K562 (cell line): ENCODE measurements at regions not wholly inside any gene's neighbourhood (a gene's known extent, or its start where the extent isn't known, plus 50 kb on each side); places are given as distances from the start of the nearest gene placed in this dataset.

Experiments used
- MAZ ChIP-seq, 2 experiments: fragments of 450-650 bp in 1 of 2; sonication (generic) in 1 of 2; formaldehyde crosslinking; IDR thresholded peaks in 1 of 2; conservative IDR thresholded peaks in 1 of 2; 2 replicates each; pipeline versions ENCODE4 v1.4.0 to v1.5.0; 2020; ENCODE audit warnings: mild to moderate bottlenecking in 1 of 2, missing genetic modification reagents in 1 of 2
- MXI1 ChIP-seq: IDR thresholded peaks from 2 replicates; pipeline ENCODE4 v1.6.1; 2011; ENCODE audit warnings: low read depth, mild to moderate bottlenecking, improper control_type of control experiment, low read length
- MYC ChIP-seq, 2 experiments: fragments of 250-450 bp in 1 of 2; sonication (Bioruptor Pico) in 1 of 2; IDR thresholded peaks; 2 replicates each; pipeline versions ENCODE4 v1.5.1 to v1.6.1; 2012 to 2021; ENCODE audit warnings: low read depth in 2 of 2, borderline replicate concordance in 1 of 2, improper control_type of control experiment in 1 of 2, low read length in 1 of 2, mild to moderate bottlenecking in 1 of 2, moderate library complexity in 1 of 2
- TCF7 ChIP-seq: sonication (generic); IDR thresholded peaks from 2 replicates; pipeline ENCODE4 v1.6.1; 2016; ENCODE audit warnings: antibody characterized with exemption, borderline replicate concordance
- TRIM28 ChIP-seq: fragments of 450-650 bp; IDR thresholded peaks from 2 replicates; pipeline ENCODE4 v1.6.1; 2017
- ZNF24 ChIP-seq: fragments of 450-650 bp; IDR thresholded peaks from 2 replicates; pipeline ENCODE4 v1.6.1; 2016
- TF ChIP-seq, protein P1 (sequence below), 3 experiments: IDR thresholded peaks in 2 of 3; conservative IDR thresholded peaks in 1 of 3; 2 replicates each; pipeline ENCODE4 v1.5.1; 2011 to 2012; ENCODE audit warnings: low read length in 3 of 3, mild to moderate bottlenecking in 3 of 3, control low read depth in 2 of 3, improper control_type of control experiment in 1 of 3, inconsistent platforms in 1 of 3, low read depth in 1 of 3, mixed read lengths in 1 of 3, moderate library complexity in 1 of 3; ENCODE audit not compliant: insufficient read depth in 2 of 3
- TF ChIP-seq, protein P2 (sequence below): sonication (generic); formaldehyde crosslinking; IDR thresholded peaks from 2 replicates; pipeline ENCODE4 v1.8.1; 2023; ENCODE audit warnings: mild to moderate bottlenecking, missing genetic modification reagents

DNA sequence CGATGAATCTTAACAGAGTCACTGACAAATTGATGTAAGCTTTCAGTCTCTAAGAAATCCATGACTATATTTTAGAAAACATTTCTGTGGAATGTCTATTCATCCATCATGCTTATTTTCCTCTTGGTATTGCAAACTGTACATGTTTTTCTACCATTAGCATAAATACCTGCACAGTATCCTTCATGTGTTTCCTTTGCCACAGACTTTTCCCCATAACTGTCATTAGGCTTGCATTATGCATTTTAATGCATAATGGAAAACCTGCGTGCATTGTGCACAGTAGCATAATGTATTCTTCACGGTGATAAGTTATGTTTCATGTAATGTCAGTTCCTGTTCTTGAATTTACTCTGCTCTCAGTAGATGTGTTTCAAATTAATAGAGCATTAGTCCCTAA, 403.1 kb upstream of the EPHA3 start:
- TF ChIP-seq, protein P1, sequence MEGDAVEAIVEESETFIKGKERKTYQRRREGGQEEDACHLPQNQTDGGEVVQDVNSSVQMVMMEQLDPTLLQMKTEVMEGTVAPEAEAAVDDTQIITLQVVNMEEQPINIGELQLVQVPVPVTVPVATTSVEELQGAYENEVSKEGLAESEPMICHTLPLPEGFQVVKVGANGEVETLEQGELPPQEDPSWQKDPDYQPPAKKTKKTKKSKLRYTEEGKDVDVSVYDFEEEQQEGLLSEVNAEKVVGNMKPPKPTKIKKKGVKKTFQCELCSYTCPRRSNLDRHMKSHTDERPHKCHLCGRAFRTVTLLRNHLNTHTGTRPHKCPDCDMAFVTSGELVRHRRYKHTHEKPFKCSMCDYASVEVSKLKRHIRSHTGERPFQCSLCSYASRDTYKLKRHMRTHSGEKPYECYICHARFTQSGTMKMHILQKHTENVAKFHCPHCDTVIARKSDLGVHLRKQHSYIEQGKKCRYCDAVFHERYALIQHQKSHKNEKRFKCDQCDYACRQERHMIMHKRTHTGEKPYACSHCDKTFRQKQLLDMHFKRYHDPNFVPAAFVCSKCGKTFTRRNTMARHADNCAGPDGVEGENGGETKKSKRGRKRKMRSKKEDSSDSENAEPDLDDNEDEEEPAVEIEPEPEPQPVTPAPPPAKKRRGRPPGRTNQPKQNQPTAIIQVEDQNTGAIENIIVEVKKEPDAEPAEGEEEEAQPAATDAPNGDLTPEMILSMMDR (IDR thresholded peaks at IDR 0.05 in 2 of 3, conservative IDR thresholded peaks at IDR 0.05 in 1 of 3; ENCODE audit: insufficient read depth in 2 of 3, low read depth in 1 of 3, low read length in 3 of 3): no peak
- TF ChIP-seq, protein P2, sequence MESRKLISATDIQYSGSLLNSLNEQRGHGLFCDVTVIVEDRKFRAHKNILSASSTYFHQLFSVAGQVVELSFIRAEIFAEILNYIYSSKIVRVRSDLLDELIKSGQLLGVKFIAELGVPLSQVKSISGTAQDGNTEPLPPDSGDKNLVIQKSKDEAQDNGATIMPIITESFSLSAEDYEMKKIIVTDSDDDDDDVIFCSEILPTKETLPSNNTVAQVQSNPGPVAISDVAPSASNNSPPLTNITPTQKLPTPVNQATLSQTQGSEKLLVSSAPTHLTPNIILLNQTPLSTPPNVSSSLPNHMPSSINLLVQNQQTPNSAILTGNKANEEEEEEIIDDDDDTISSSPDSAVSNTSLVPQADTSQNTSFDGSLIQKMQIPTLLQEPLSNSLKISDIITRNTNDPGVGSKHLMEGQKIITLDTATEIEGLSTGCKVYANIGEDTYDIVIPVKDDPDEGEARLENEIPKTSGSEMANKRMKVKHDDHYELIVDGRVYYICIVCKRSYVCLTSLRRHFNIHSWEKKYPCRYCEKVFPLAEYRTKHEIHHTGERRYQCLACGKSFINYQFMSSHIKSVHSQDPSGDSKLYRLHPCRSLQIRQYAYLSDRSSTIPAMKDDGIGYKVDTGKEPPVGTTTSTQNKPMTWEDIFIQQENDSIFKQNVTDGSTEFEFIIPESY: no peak
- TF ChIP-seq MYC (IDR thresholded peaks at IDR 0.05; ENCODE audit: low read depth, low read length) (no peak), MYC (CRISPR knock-in tag; IDR thresholded peaks at IDR 0.05; ENCODE audit: borderline replicate concordance, low read depth) (no peak), TRIM28 (no peak), TCF7 (no peak), MXI1 (no peak), ZNF24 (no peak), MAZ (CRISPR knock-in tag; conservative IDR thresholded peaks at IDR 0.05 in 1 of 2, IDR thresholded peaks at IDR 0.05 in 1 of 2) (no peak)
